ENCODE measurements at regions not wholly inside any gene's neighbourhood (a gene's known extent, or its start where the extent isn't known, plus 50 kb on each side); places are given as distances from the start of the nearest gene placed in this dataset.

DNA sequence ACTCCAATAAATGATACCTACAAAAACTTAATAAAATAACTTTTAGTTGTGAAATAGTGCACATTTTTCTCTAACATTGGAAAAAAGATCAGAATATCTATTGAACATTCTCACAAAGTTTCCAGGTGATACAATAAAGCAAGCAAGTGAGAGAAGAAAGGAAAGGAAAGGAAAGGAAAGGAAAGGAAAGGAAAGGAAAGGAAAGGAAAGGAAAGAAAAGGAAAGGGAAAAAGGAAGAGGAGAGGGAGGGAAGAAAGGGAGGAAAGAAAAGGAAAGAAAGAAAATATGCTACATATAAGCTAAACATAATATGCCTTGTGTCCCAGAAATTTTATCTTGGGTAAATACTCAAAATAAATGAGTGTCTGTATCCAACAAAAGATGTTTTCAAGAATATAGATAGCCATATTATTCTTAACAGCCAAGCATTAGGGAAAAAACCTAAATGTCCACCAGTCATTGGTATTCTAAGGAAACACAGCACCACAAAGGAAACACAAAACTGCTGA, 510.2 kb upstream of the ZWINT start:
- no peak for DNase-seq (ENCODE audit: low read depth, low spot score)
- in situ Hi-C loops (cut with HindIII; ENCODE audit: low sequenced_read_pairs), result no loop called here
- TF ChIP-seq, protein P1, sequence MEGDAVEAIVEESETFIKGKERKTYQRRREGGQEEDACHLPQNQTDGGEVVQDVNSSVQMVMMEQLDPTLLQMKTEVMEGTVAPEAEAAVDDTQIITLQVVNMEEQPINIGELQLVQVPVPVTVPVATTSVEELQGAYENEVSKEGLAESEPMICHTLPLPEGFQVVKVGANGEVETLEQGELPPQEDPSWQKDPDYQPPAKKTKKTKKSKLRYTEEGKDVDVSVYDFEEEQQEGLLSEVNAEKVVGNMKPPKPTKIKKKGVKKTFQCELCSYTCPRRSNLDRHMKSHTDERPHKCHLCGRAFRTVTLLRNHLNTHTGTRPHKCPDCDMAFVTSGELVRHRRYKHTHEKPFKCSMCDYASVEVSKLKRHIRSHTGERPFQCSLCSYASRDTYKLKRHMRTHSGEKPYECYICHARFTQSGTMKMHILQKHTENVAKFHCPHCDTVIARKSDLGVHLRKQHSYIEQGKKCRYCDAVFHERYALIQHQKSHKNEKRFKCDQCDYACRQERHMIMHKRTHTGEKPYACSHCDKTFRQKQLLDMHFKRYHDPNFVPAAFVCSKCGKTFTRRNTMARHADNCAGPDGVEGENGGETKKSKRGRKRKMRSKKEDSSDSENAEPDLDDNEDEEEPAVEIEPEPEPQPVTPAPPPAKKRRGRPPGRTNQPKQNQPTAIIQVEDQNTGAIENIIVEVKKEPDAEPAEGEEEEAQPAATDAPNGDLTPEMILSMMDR (IDR thresholded peaks at IDR 0.05; ENCODE audit: low read depth, low read length), result no peak
- no peak overlapping the region for H3K4me3 ChIP-seq (ENCODE audit: low read depth, low read length)

DNA sequence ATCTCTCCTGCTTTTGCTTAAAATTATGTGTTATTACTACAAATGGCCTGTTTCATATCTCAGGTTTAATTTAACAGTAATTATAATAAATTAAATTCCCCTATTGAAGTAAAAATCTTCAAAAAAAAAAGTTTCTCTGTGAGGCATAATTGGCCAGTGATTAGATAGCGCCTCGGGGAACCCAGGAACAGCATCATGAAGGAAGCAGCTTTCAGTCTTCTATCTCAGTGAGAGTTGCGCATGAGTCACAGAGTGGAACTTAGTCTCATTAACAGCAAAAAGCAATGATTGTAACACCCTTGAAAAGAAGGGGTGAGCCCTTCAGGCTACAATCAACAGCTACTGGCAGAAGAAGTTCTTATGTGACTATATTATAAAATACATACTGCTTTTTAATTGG, 506.2 kb upstream of the ZWINT start:
- no peak for DNase-seq (ENCODE audit: low read depth, low spot score)
- in situ Hi-C loops (cut with HindIII; ENCODE audit: low sequenced_read_pairs), result no loop called here
- TF ChIP-seq, protein P1 (IDR thresholded peaks at IDR 0.05; ENCODE audit: low read depth, low read length), result no peak
- no peak overlapping the region for H3K4me3 ChIP-seq (ENCODE audit: low read depth, low read length)

DNA sequence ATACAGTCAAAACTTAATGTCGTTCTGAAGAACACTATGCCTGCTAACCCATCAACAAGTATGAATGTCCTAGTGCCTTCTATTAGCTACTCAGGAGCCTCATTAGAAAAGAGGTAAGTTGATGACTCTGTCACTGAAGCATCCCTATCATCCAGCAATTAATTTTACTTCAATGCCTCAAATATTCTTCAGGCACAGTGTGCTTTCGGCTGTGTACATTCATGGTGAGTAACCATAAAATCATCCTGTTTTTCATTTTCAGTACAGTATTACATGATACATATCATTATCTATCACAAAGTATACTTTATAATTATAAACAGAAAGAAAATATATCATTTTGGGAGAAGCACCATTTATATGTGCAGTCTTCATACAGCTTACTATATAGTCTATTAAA, 495.5 kb upstream of the ZWINT start:
- no peak for DNase-seq (ENCODE audit: low read depth, low spot score)
- in situ Hi-C loops (cut with HindIII; ENCODE audit: low sequenced_read_pairs), result no loop called here
- no peak overlapping the region for H3K4me3 ChIP-seq (ENCODE audit: low read depth, low read length)
- TF ChIP-seq, protein P1 (IDR thresholded peaks at IDR 0.05; ENCODE audit: low read depth, low read length), result no peak

DNA sequence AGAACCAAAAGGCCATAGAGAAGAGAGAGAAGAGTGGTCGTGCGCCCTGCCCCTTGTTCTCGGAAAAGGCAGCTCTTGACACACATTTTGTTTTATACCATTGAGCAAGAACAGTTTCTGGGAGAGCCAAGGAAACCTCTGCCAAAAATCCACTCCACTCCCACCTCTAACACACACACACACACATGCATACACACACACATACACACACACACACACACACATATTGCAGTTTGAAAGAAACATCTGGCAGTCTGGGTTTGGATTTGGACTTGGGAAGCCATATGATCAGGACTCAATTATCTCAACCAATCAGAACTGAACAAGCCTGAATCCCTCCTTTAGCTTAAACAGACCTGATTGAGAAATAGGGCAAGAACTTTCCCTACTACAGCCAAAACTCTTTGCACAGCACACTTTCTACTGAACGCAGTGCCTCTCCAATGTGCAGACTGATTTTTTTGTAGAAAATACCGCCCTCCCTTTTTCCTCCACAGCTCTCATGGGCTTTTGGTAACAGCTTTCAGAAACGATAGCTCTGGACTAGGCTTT, 484.0 kb upstream of the ZWINT start:
- in situ Hi-C loops (cut with HindIII; ENCODE audit: low sequenced_read_pairs), result no loop called here
- DNase-seq (ENCODE audit: low read depth, low spot score), result no peak
- H3K4me3 ChIP-seq (ENCODE audit: low read depth, low read length), result no peak overlapping the region
- TF ChIP-seq, protein P1 (IDR thresholded peaks at IDR 0.05; ENCODE audit: low read depth, low read length), result no peak

DNA sequence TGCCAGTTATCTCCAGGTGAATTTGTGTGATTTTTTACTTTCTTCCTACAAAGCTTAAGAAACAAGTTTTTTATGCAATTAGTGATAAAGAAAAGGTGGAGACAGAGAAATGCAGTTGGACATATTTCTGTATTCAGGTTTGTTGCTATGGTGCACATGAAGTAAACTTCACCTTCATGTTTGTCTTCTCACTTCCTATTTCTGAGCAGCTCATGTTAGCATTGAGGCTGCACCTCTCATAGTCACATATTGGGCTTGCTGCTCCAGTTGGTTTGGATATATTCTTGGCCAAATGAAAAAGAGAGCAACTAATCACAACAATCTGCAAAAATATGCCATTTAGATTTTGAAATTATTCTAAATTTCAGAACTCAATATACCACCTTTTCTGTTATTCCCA, 475.6 kb upstream of the ZWINT start:
- H3K4me3 ChIP-seq (ENCODE audit: low read depth, low read length), result no peak overlapping the region
- in situ Hi-C loops (cut with HindIII; ENCODE audit: low sequenced_read_pairs), result no loop called here
- no peak for DNase-seq (ENCODE audit: low read depth, low spot score)
- TF ChIP-seq, protein P1 (IDR thresholded peaks at IDR 0.05; ENCODE audit: low read depth, low read length), result no peak

DNA sequence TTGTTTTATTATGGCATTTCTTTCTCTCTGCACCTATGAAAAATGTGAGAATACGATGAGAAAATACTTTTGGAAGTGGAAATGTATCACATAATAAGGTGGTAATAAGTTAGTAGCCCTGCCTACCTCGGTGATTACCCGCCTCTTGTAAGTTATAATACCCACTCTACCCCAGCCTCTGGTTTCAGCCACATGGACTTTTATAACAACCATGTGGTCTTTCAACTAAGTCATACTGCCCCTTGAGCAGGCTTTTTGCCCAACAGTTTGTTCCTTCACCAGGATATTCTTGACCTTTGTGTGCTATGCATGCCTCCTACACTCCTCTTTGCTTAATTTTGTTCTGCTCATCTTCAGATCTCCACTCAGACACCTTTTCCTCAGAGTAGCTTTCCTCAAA, 470.6 kb upstream of the ZWINT start:
- in situ Hi-C loops (cut with HindIII; ENCODE audit: low sequenced_read_pairs), result no loop called here
- DNase-seq (ENCODE audit: low read depth, low spot score), result no peak
- TF ChIP-seq, protein P1 (IDR thresholded peaks at IDR 0.05; ENCODE audit: low read depth, low read length), result no peak

More for the DNA sequence above, 470.6 kb upstream of the ZWINT start:
- H3K4me3 ChIP-seq (ENCODE audit: low read depth, low read length), result no peak overlapping the region

Data from astrocyte of the spinal cord (primary cell).